Glomerular visceral epithelial cell (primary cell): ENCODE measurements at regions not wholly inside any gene's neighbourhood (a gene's known extent, or its start where the extent isn't known, plus 50 kb on each side); places are given as distances from the start of the nearest gene placed in this dataset.
"Not testable (repeated sequence)": the region's sequence is repeated elsewhere in the genome, so short reads cannot be mapped to it uniquely, and the experiment has no call there.

Source experiments
- DNase-seq: peaks from one replicate; pipeline ENCODE4 v3.0.0-alpha.2; 2016; ENCODE audit errors: extremely low spot score

DNA sequence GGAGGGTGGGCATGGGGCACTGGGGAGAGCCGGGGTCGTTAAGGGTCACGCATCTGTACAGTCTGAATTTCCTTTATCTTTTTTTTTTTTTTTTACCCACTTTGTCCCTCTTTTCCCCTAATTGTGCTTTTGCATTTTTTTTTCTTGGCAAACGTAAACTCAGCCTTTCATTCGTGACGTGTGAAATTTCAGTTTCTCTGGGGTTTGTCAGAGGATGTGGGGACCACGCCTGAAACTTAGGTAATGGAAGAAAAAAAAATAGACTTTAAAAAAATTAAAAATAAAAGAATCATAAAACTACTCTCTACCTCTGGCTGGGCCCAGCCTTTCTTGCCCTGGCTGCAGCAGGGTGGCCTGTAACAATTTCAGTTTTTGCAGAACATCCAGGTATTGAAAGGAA, 68.3 kb upstream of the ZNF658 start:
- not testable (repeated sequence) for DNase-seq

DNA sequence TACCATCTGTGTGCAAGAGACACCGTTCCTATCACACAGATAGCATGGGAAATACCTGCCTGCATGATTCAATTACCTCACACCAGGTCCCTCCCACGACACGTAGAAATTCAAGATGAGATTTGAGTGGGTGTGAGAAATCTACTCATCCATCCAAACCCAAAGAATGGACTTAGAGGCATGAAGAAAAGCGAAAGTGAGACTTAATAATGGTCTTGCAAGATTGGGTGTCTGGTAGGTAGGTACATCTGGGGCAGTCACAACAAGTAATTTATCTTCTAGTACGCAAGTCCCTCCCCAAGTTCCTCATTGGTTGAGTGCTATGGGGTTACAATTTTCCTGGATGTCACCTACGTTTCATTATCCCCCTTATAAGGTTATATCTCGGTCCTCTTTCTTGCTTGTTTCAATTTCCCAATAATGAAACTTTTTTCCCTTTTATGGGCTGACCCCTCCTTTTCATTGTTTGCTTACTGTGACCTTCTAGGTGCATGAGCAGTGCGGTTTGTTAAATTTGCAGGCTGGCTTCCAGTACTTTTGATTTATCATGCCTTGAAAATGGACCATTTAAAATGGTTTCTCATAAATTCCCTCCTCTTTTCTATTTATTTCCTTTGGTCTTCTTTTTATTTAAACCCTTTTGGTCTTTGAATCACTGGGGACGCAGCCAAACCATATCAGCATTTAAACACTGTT, 63.1 kb upstream of the ZNF658 start:
- DNase-seq: not testable (repeated sequence)
